HG03342 (cell line): ENCODE measurements at regions not wholly inside any gene's neighbourhood (a gene's known extent, or its start where the extent isn't known, plus 50 kb on each side); places are given as distances from the start of the nearest gene placed in this dataset.

ENCODE experiments used
- ATAC-seq: cut with Tn5 transposase; IDR thresholded peaks from one replicate; pipeline ENCODE4 v1.9.1; 2021; ENCODE audit warnings: mild to moderate bottlenecking, moderate library complexity; ENCODE audit not compliant: unreplicated experiment

- no peak for ATAC-seq
Measured at GRCh38 chr15:87387766-87388165, 868.8 kb downstream of the NTRK3 start.

- ATAC-seq: no peak
Measured at GRCh38 chr15:87374339-87374738, 882.2 kb downstream of the NTRK3 start.

GRCh38 chr15:87369269-87369668 is 887.3 kb downstream of the NTRK3 start:
- no peak for ATAC-seq

GRCh38 chr15:87368511-87368910 is 888.0 kb downstream of the NTRK3 start:
- ATAC-seq: no peak

- ATAC-seq: no peak
Measured at GRCh38 chr15:87365186-87365585, 891.4 kb downstream of the NTRK3 start.

GRCh38 chr15:87362531-87362930 is 894.0 kb downstream of the NTRK3 start:
- no peak for ATAC-seq

GRCh38 chr15:87357637-87358313 is 898.8 kb downstream of the NTRK3 start:
- ATAC-seq: no peak

- ATAC-seq: no peak
Measured at GRCh38 chr15:87355946-87356345, 900.6 kb downstream of the NTRK3 start.

- no peak for ATAC-seq
Measured at GRCh38 chr15:87354661-87355410, 901.7 kb downstream of the NTRK3 start.

GRCh38 chr15:87349181-87349580 is 907.4 kb downstream of the NTRK3 start:
- ATAC-seq: no peak

- no peak for ATAC-seq
Measured at GRCh38 chr15:87348746-87349145, 907.8 kb downstream of the NTRK3 start.

GRCh38 chr15:87347806-87348515 is 908.6 kb downstream of the NTRK3 start:
- ATAC-seq: no peak

GRCh38 chr15:87345961-87346360 is 910.6 kb downstream of the NTRK3 start:
- ATAC-seq: no peak

GRCh38 chr15:87343966-87344365 is 912.6 kb downstream of the NTRK3 start:
- ATAC-seq: no peak

- no peak for ATAC-seq
Measured at GRCh38 chr15:87340370-87340769, 916.2 kb downstream of the NTRK3 start.

GRCh38 chr15:87326269-87326668 is 930.3 kb downstream of the NTRK3 start:
- no peak for ATAC-seq

GRCh38 chr15:87322870-87323269 is 933.7 kb downstream of the NTRK3 start:
- no peak for ATAC-seq

GRCh38 chr15:87322265-87322664 is 934.3 kb downstream of the NTRK3 start:
- no peak for ATAC-seq

GRCh38 chr15:87317900-87318299 is 938.6 kb downstream of the NTRK3 start:
- ATAC-seq: no peak

- ATAC-seq: no peak
Measured at GRCh38 chr15:87312221-87312620, 944.3 kb downstream of the NTRK3 start.

GRCh38 chr15:87300146-87300545 is 956.4 kb downstream of the NTRK3 start:
- ATAC-seq: no peak

- ATAC-seq: no peak
Measured at GRCh38 chr15:87294854-87295253, 961.7 kb downstream of the NTRK3 start.
